ENCODE measurements at regions not wholly inside any gene's neighbourhood (a gene's known extent, or its start where the extent isn't known, plus 50 kb on each side); places are given as distances from the start of the nearest gene placed in this dataset.

- Histone ChIP-seq H3K27ac (ENCODE audit: low read depth, low read length) (no peak overlapping the region), H3K4me3 (ENCODE audit: low read length) (no peak overlapping the region), H3K27me3 (ENCODE audit: control insufficient read depth, insufficient read depth, low read length, poor library complexity, severe bottlenecking) (peaks cover 14% of the 10 kb centered on the region), H3K4me1 (ENCODE audit: control insufficient read depth, insufficient read depth, low read length) (no peaks in the 10 kb centered on the region), H3K9ac (ENCODE audit: extremely low read depth, low read length, poor library complexity, severe bottlenecking) (no peak overlapping the region), H3K36me3 (ENCODE audit: control insufficient read depth, insufficient read depth, low read length) (no peaks in the 10 kb centered on the region), H3K9me3 (ENCODE audit: control insufficient read depth, low read length) (no peaks in the 10 kb centered on the region)
- no peak overlapping the region for H3K27ac Mint-ChIP-seq
- 87 to 95% methylated on average over 5 to 8 of the region's 8 CpGs for WGBS, 2 experiments (ENCODE audit: insufficient coverage in 1 of 2, insufficient read length in 1 of 2)
- DNase-seq, result no peak
- TF ChIP-seq CTCF (conservative IDR thresholded peaks at IDR 0.05), result no peak
- no peaks in the 10 kb centered on the region for H3K9me3 Mint-ChIP-seq
- H3K27me3 Mint-ChIP-seq (ENCODE audit: insufficient read depth), result peaks cover 11% of the 10 kb centered on the region
- H3K36me3 Mint-ChIP-seq (ENCODE audit: low read depth), result no peaks in the 10 kb centered on the region
- no peaks in the 10 kb centered on the region for H3K4me1 Mint-ChIP-seq
- no peak overlapping the region for H3K4me3 Mint-ChIP-seq
Measured at GRCh38 chr16:86661706-86662105, 83.4 kb downstream of the FOXL1 start.

- Mint-ChIP-seq H3K4me3 (no peak overlapping the region), H3K36me3 (ENCODE audit: low read depth) (no peaks in the 10 kb centered on the region), H3K9me3 (no peaks in the 10 kb centered on the region), H3K27me3 (ENCODE audit: insufficient read depth) (peaks cover 11% of the 10 kb centered on the region), H3K27ac (no peak overlapping the region), H3K4me1 (no peaks in the 10 kb centered on the region)
- H3K9me3 ChIP-seq (ENCODE audit: control insufficient read depth, low read length), result no peaks in the 10 kb centered on the region
- H3K9ac ChIP-seq (ENCODE audit: extremely low read depth, low read length, poor library complexity, severe bottlenecking), result no peak overlapping the region
- no peak overlapping the region for H3K4me3 ChIP-seq (ENCODE audit: low read length)
- H3K4me1 ChIP-seq (ENCODE audit: control insufficient read depth, insufficient read depth, low read length), result no peaks in the 10 kb centered on the region
- no peak overlapping the region for H3K27ac ChIP-seq (ENCODE audit: low read depth, low read length)
- no peak for DNase-seq
- TF ChIP-seq CTCF (conservative IDR thresholded peaks at IDR 0.05), result no peak
- H3K27me3 ChIP-seq (ENCODE audit: control insufficient read depth, insufficient read depth, low read length, poor library complexity, severe bottlenecking), result peaks cover 14% of the 10 kb centered on the region
- 90 to 92% methylated on average over 3 to 5 of the region's 5 CpGs for WGBS, 2 experiments (ENCODE audit: insufficient coverage in 1 of 2, insufficient read length in 1 of 2)
- no peaks in the 10 kb centered on the region for H3K36me3 ChIP-seq (ENCODE audit: control insufficient read depth, insufficient read depth, low read length)
Measured at GRCh38 chr16:86662195-86662594, 83.8 kb downstream of the FOXL1 start.

- H3K36me3 Mint-ChIP-seq (ENCODE audit: low read depth), result no peaks in the 10 kb centered on the region
- H3K4me3 Mint-ChIP-seq, result no peak overlapping the region
- Histone ChIP-seq H3K9ac (ENCODE audit: extremely low read depth, low read length, poor library complexity, severe bottlenecking) (no peak overlapping the region), H3K9me3 (ENCODE audit: control insufficient read depth, low read length) (no peaks in the 10 kb centered on the region), H3K27me3 (ENCODE audit: control insufficient read depth, insufficient read depth, low read length, poor library complexity, severe bottlenecking) (peaks cover 14% of the 10 kb centered on the region), H3K36me3 (ENCODE audit: control insufficient read depth, insufficient read depth, low read length) (no peaks in the 10 kb centered on the region), H3K27ac (ENCODE audit: low read depth, low read length) (no peak overlapping the region), H3K4me3 (ENCODE audit: low read length) (no peak overlapping the region), H3K4me1 (ENCODE audit: control insufficient read depth, insufficient read depth, low read length) (no peaks in the 10 kb centered on the region)
- no peak for TF ChIP-seq CTCF (conservative IDR thresholded peaks at IDR 0.05)
- H3K4me1 Mint-ChIP-seq, result no peaks in the 10 kb centered on the region
- no peak for DNase-seq
- no peak overlapping the region for H3K27ac Mint-ChIP-seq
- no peaks in the 10 kb centered on the region for H3K9me3 Mint-ChIP-seq
- WGBS, 2 experiments (ENCODE audit: insufficient coverage in 1 of 2, insufficient read length in 1 of 2), result 79 to 100% methylated on average over 3 of the region's 3 CpGs
- peaks cover 11% of the 10 kb centered on the region for H3K27me3 Mint-ChIP-seq (ENCODE audit: insufficient read depth)
Measured at GRCh38 chr16:86662740-86663139, 84.4 kb downstream of the FOXL1 start.

All from endodermal cell (in vitro differentiated cells).